Activated CD8-positive, alpha-beta memory T cell treated with anti-CD3 and anti-CD28 coated beads, Interleukin-2, amount 50 U/mL, for 1 hour (primary cell): ENCODE measurements at regions not wholly inside any gene's neighbourhood (a gene's known extent, or its start where the extent isn't known, plus 50 kb on each side); places are given as distances from the start of the nearest gene placed in this dataset.
"Not testable (repeated sequence)": the region's sequence is repeated elsewhere in the genome, so short reads cannot be mapped to it uniquely, and the experiment has no call there.

Experiments used
- DNase-seq: peaks from one replicate; pipeline ENCODE4 v3.0.0-alpha.2; 2020; ENCODE audit errors: extremely low read depth

GRCh38 chr19:27894906-27895754 is 1317.8 kb downstream of the UQCRFS1 start:
- no peak for DNase-seq

- no peak for DNase-seq
These were observed 1320.5 kb downstream of the UQCRFS1 start for GRCh38 chr19:27892500-27892899.

GRCh38 chr19:27891411-27891810 is 1321.5 kb downstream of the UQCRFS1 start:
- DNase-seq, result no peak

- no peak for DNase-seq
These were observed 1322.3 kb downstream of the UQCRFS1 start for GRCh38 chr19:27890696-27891095.

GRCh38 chr19:27890206-27890605 is 1322.7 kb downstream of the UQCRFS1 start:
- no peak for DNase-seq

GRCh38 chr19:27889156-27889555 is 1323.8 kb downstream of the UQCRFS1 start:
- DNase-seq, result no peak

- no peak for DNase-seq
These were observed 1325.0 kb downstream of the UQCRFS1 start for GRCh38 chr19:27887946-27888345.

GRCh38 chr19:27885359-27885758 is 1327.6 kb downstream of the UQCRFS1 start:
- no peak for DNase-seq

GRCh38 chr19:27884376-27884775 is 1328.6 kb downstream of the UQCRFS1 start:
- no peak for DNase-seq

- DNase-seq, result no peak
These were observed 1331.7 kb downstream of the UQCRFS1 start for GRCh38 chr19:27881213-27881612.

GRCh38 chr19:27876976-27877512 is 1335.9 kb downstream of the UQCRFS1 start:
- DNase-seq, result no peak

- DNase-seq, result no peak
These were observed 1336.5 kb downstream of the UQCRFS1 start for GRCh38 chr19:27876489-27876888.

- no peak for DNase-seq
These were observed 1340.6 kb downstream of the UQCRFS1 start for GRCh38 chr19:27872370-27872769.

GRCh38 chr19:27870293-27870692 is 1342.7 kb downstream of the UQCRFS1 start:
- no peak for DNase-seq

GRCh38 chr19:27868007-27868406 is 1344.9 kb downstream of the UQCRFS1 start:
- no peak for DNase-seq

- DNase-seq, result no peak
These were observed 1346.8 kb downstream of the UQCRFS1 start for GRCh38 chr19:27865927-27866777.

- no peak for DNase-seq
These were observed 1351.5 kb downstream of the UQCRFS1 start for GRCh38 chr19:27861411-27861975.

- DNase-seq, result no peak
These were observed 1352.5 kb downstream of the UQCRFS1 start for GRCh38 chr19:27860309-27860934.

GRCh38 chr19:27859689-27860088 is 1353.3 kb downstream of the UQCRFS1 start:
- no peak for DNase-seq

- no peak for DNase-seq
These were observed 1353.9 kb downstream of the UQCRFS1 start for GRCh38 chr19:27858981-27859581.

- not testable (repeated sequence) for DNase-seq
These were observed 1360.0 kb downstream of the UQCRFS1 start for GRCh38 chr19:27852931-27853330.
